Keratinocyte (primary cell): ENCODE measurements at regions not wholly inside any gene's neighbourhood (a gene's known extent, or its start where the extent isn't known, plus 50 kb on each side); places are given as distances from the start of the nearest gene placed in this dataset.

Experiments used
- DNase-seq: peaks from one replicate; pipeline ENCODE4 v3.0.0-alpha.2; 2011; ENCODE audit warnings: low read depth, missing footprints, low spot score
- FAIRE-seq: peaks from 2 replicates; lab custom pipeline; 2011; peaks lifted over from hg19 to GRCh38; lab: Jason Lieb, UNC
- H2AFZ ChIP-seq: 2 replicates; pipeline ENCODE4 v1.6.0; 2012; ENCODE audit warnings: low read length, control low read depth, inconsistent platforms; ENCODE audit not compliant: control insufficient read depth
- H3K27ac ChIP-seq: 2 replicates; pipeline ENCODE4 v1.5.1; 2011; ENCODE audit warnings: low read length; ENCODE audit not compliant: control insufficient read depth, insufficient read depth
- H3K27me3 ChIP-seq: 3 replicates; pipeline ENCODE4 v1.6.0; 2011; ENCODE audit warnings: low read length; ENCODE audit not compliant: control insufficient read depth, insufficient read depth; ENCODE audit errors: extremely low read depth
- H3K36me3 ChIP-seq, 2 experiments: 2 replicates in 1 of 2; 3 replicates in 1 of 2; pipeline ENCODE4 v1.5.1; 2011; ENCODE audit warnings: low read length in 2 of 2, mild to moderate bottlenecking in 1 of 2; ENCODE audit not compliant: control insufficient read depth in 2 of 2, insufficient read depth in 2 of 2; ENCODE audit errors: extremely low read depth in 1 of 2
- H3K4me1 ChIP-seq: 3 replicates; pipeline ENCODE4 v1.5.1; 2011; ENCODE audit warnings: low read length; ENCODE audit not compliant: control insufficient read depth, insufficient read depth; ENCODE audit errors: extremely low read depth
- H3K4me2 ChIP-seq: 3 replicates; pipeline ENCODE4 v1.6.0; 2011; ENCODE audit warnings: low read depth, low read length; ENCODE audit not compliant: control insufficient read depth, insufficient read depth; ENCODE audit errors: extremely low read depth
- H3K4me3 ChIP-seq, 3 experiments: fragments of 200-600 bp in 1 of 3; sonication (generic) in 1 of 3; 2 replicates in 2 of 3; 3 replicates in 1 of 3; pipeline ENCODE4 v1.5.1; 2011 to 2016; ENCODE audit warnings: low read length in 3 of 3, mild to moderate bottlenecking in 3 of 3, control low read depth in 2 of 3, inconsistent platforms in 1 of 3, low read depth in 1 of 3, mixed read lengths in 1 of 3, mixed run types in 1 of 3, moderate library complexity in 1 of 3; ENCODE audit not compliant: control insufficient read depth in 2 of 3, insufficient read depth in 2 of 3; ENCODE audit errors: extremely low read depth in 1 of 3
- H3K79me2 ChIP-seq: 2 replicates; pipeline ENCODE4 v1.6.0; 2012; ENCODE audit warnings: low read length; ENCODE audit not compliant: control insufficient read depth, insufficient read depth
- H3K9ac ChIP-seq: 3 replicates; pipeline ENCODE4 v1.6.0; 2011; ENCODE audit warnings: low read length; ENCODE audit not compliant: control insufficient read depth, insufficient read depth; ENCODE audit errors: extremely low read depth
- H3K9me1 ChIP-seq: 3 replicates; pipeline ENCODE4 v1.6.0; 2011; ENCODE audit warnings: low read length; ENCODE audit not compliant: control insufficient read depth, insufficient read depth; ENCODE audit errors: extremely low read depth
- H3K9me3 ChIP-seq: 2 replicates; pipeline ENCODE4 v1.5.1; 2012; ENCODE audit warnings: low read depth, low read length; ENCODE audit not compliant: control insufficient read depth
- H4K20me1 ChIP-seq: 3 replicates; pipeline ENCODE4 v1.6.0; 2011; ENCODE audit warnings: low read length; ENCODE audit not compliant: control insufficient read depth, insufficient read depth; ENCODE audit errors: extremely low read depth
- CTCF ChIP-seq, 3 experiments: IDR thresholded peaks in 1 of 3; conservative IDR thresholded peaks in 1 of 3; optimal IDR thresholded peaks in 1 of 3; 2 replicates in 2 of 3; 3 replicates in 1 of 3; pipeline versions ENCODE3 to v1.5.1; 2011; ENCODE audit warnings: low read length in 3 of 3, mild to moderate bottlenecking in 3 of 3, moderate library complexity in 2 of 3, control low read depth in 1 of 3, inconsistent platforms in 1 of 3; ENCODE audit not compliant: insufficient read depth in 2 of 3; ENCODE audit errors: extremely low read depth in 1 of 3
- EZH2 ChIP-seq: IDR thresholded peaks from one replicate; pipeline ENCODE4 v1.6.1; 2012; ENCODE audit warnings: inconsistent platforms, mild to moderate bottlenecking, low read length, moderate library complexity
- dilution Hi-C: fragments of 300-500 bp; cut with MboI; formaldehyde crosslinking; loops from one replicate; pipeline ENCODE4 v1.7.0; 2020; ENCODE audit warnings: low sequenced_read_pairs; ENCODE audit not compliant: extremely low pct_ligation_motif_present

- Histone ChIP-seq H3K36me3 (no peaks in the 10 kb centered on the region), H3K9me3 (no peaks in the 10 kb centered on the region), H3K4me1 (no peaks in the 10 kb centered on the region), H3K4me2 (no peak overlapping the region), H3K27ac (no peak overlapping the region), H3K9ac (no peak overlapping the region), H3K9me1 (no peaks in the 10 kb centered on the region), H3K4me3 (no peak overlapping the region), H3K27me3 (no peaks in the 10 kb centered on the region), H2AFZ (no peak overlapping the region), H3K79me2 (no peaks in the 10 kb centered on the region), H4K20me1 (no peaks in the 10 kb centered on the region)
- TF ChIP-seq EZH2 (no peak), CTCF (optimal IDR thresholded peaks at IDR 0.05 in 1 of 3, IDR thresholded peaks at IDR 0.05 in 1 of 3, conservative IDR thresholded peaks at IDR 0.05 in 1 of 3; ENCODE audit: extremely low read depth in 1 of 3, insufficient read depth in 2 of 3, low read length in 3 of 3) (no peak)
- FAIRE-seq, result no peak
- no peak for DNase-seq
- dilution Hi-C loops, result no loop called here
Measured at GRCh38 chr2:175400975-175401374, 219.5 kb upstream of the ATP5MC3 start.

- H3K4me2 ChIP-seq, result no peak overlapping the region
- H3K4me1 ChIP-seq, result no peaks in the 10 kb centered on the region
- no peaks in the 10 kb centered on the region for H3K9me3 ChIP-seq
- TF ChIP-seq CTCF (optimal IDR thresholded peaks at IDR 0.05 in 1 of 3, IDR thresholded peaks at IDR 0.05 in 1 of 3, conservative IDR thresholded peaks at IDR 0.05 in 1 of 3; ENCODE audit: extremely low read depth in 1 of 3, insufficient read depth in 2 of 3, low read length in 3 of 3) (no peak), EZH2 (no peak)
- no peak overlapping the region for H3K4me3 ChIP-seq
- no peak overlapping the region for H3K9ac ChIP-seq
- no peaks in the 10 kb centered on the region for H4K20me1 ChIP-seq
- no peaks in the 10 kb centered on the region for H3K36me3 ChIP-seq
- dilution Hi-C loops, result no loop called here
- no peaks in the 10 kb centered on the region for H3K27me3 ChIP-seq
- no peak for FAIRE-seq
- no peak overlapping the region for H2AFZ ChIP-seq
- no peak for DNase-seq
- H3K27ac ChIP-seq, result no peak overlapping the region
- no peaks in the 10 kb centered on the region for H3K79me2 ChIP-seq
- no peaks in the 10 kb centered on the region for H3K9me1 ChIP-seq
Measured at GRCh38 chr2:175399326-175399725, 217.8 kb upstream of the ATP5MC3 start.
